Loucy (cell line): ENCODE measurements at regions not wholly inside any gene's neighbourhood (a gene's known extent, or its start where the extent isn't known, plus 50 kb on each side); places are given as distances from the start of the nearest gene placed in this dataset.

Experiments used
- CTCF ChIP-seq: fragments of 200-600 bp; sonication (generic); conservative IDR thresholded peaks from 2 replicates; pipeline ENCODE4 v1.5.1; 2014; ENCODE audit warnings: mild to moderate bottlenecking, antibody characterized with exemption, low read length
- EZH2phosphoT487 ChIP-seq: fragments of 200-600 bp; IDR thresholded peaks from 2 replicates; pipeline ENCODE4 v1.6.1; 2018; ENCODE audit warnings: antibody characterized with exemption, mild to moderate bottlenecking, moderate library complexity, borderline replicate concordance

DNA sequence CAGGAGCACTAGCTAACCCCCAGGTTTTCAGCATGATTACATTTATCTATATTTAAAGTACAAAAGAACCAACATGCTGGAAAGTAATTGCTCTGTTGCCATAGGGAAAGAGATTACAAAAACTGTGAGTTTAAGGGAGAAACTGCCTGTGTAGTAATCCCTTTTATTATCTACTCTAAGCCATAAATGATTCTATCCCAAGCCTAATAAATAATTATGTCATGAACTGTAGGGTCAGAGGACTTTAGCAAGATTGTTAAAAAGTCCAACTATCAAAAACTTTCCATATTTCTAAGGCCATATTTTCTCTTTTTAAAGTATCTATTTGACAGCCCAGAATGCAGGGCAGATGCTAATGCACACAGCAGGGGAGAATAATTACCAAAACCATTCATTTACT, 573.8 kb upstream of the MIR17HG start:
- TF ChIP-seq CTCF: no peak
- TF ChIP-seq EZH2phosphoT487: no peak
